Renal pelvis (tissue), 1 donor: ENCODE measurements at regions not wholly inside any gene's neighbourhood (a gene's known extent, or its start where the extent isn't known, plus 50 kb on each side); places are given as distances from the start of the nearest gene placed in this dataset.
"Not testable (repeated sequence)": the region's sequence is repeated elsewhere in the genome, so short reads cannot be mapped to it uniquely, and the experiment has no call there.

Source experiments
- DNase-seq: peaks from one replicate; pipeline ENCODE4 v3.0.0-alpha.2; 2013

- DNase-seq = not testable (repeated sequence)
Measured at GRCh38 chr11:100531290-100531689, 155.8 kb upstream of the ARHGAP42 start.

GRCh38 chr11:100536979-100537378, 150.1 kb upstream of the ARHGAP42 start:
- DNase-seq = no peak

- DNase-seq = no peak
Measured at GRCh38 chr11:100543386-100543785, 143.7 kb upstream of the ARHGAP42 start.

GRCh38 chr11:100545556-100545955, 141.5 kb upstream of the ARHGAP42 start:
- DNase-seq = no peak

- no peak for DNase-seq
Measured at GRCh38 chr11:100545970-100546369, 141.1 kb upstream of the ARHGAP42 start.

- no peak for DNase-seq
Measured at GRCh38 chr11:100546714-100547113, 140.4 kb upstream of the ARHGAP42 start.

- no peak for DNase-seq
Measured at GRCh38 chr11:100550298-100550697, 136.8 kb upstream of the ARHGAP42 start.

GRCh38 chr11:100550912-100551632, 136.0 kb upstream of the ARHGAP42 start:
- DNase-seq = no peak

- DNase-seq = no peak
Measured at GRCh38 chr11:100555931-100556330, 131.2 kb upstream of the ARHGAP42 start.

- DNase-seq = no peak
Measured at GRCh38 chr11:100556781-100557180, 130.3 kb upstream of the ARHGAP42 start.

- no peak for DNase-seq
Measured at GRCh38 chr11:100557830-100558611, 129.1 kb upstream of the ARHGAP42 start.

- DNase-seq = no peak
Measured at GRCh38 chr11:100560606-100561005, 126.5 kb upstream of the ARHGAP42 start.

GRCh38 chr11:100561323-100561722, 125.8 kb upstream of the ARHGAP42 start:
- DNase-seq = no peak

- peak; percentile 16 for DNase-seq
Measured at GRCh38 chr11:100562128-100562527, 125.0 kb upstream of the ARHGAP42 start.

GRCh38 chr11:100563541-100564280, 123.4 kb upstream of the ARHGAP42 start:
- no peak for DNase-seq

GRCh38 chr11:100573911-100574513, 113.1 kb upstream of the ARHGAP42 start:
- DNase-seq = no peak

GRCh38 chr11:100574894-100575769, 112.0 kb upstream of the ARHGAP42 start:
- peak; percentile 45 for DNase-seq

- peak; percentile 34 for DNase-seq
Measured at GRCh38 chr11:100575860-100576717, 111.0 kb upstream of the ARHGAP42 start.

- DNase-seq = no peak
Measured at GRCh38 chr11:100576718-100577021, 110.4 kb upstream of the ARHGAP42 start.

- DNase-seq = no peak
Measured at GRCh38 chr11:100578831-100579311, 108.2 kb upstream of the ARHGAP42 start.
